Motor neuron (in vitro differentiated cells): ENCODE measurements at regions not wholly inside any gene's neighbourhood (a gene's known extent, or its start where the extent isn't known, plus 50 kb on each side); places are given as distances from the start of the nearest gene placed in this dataset.
A peak's percentile ranks its signal among the peaks of the same experiment; 100 is the strongest.

ENCODE experiments used
- ATAC-seq, 8 experiments: fragments of 200-7000 bp; cut with Tn5 transposase; replicated peaks in 6 of 8; 2 replicates each; pipeline ENCODE4 v1.8.0; 2021; ENCODE audit warnings: mild to moderate bottlenecking in 8 of 8, moderate library complexity in 8 of 8
- H3K27ac ChIP-seq, 2 donors: fragments of 250-450 bp; sonication (Bioruptor Pico); 2 replicates each; pipeline ENCODE4 v1.9.0; 2021; ENCODE audit warnings: antibody characterized with exemption in 2 of 2, mild to moderate bottlenecking in 2 of 2, moderate library complexity in 1 of 2
- H3K4me1 ChIP-seq, 2 donors: fragments of 250-450 bp; sonication (Bioruptor Pico); replicated peaks in 1 of 2; 2 replicates each; pipeline ENCODE4 v1.6.1; 2021; ENCODE audit warnings: antibody characterized with exemption in 2 of 2, mild to moderate bottlenecking in 2 of 2, moderate library complexity in 1 of 2
- H3K4me3 ChIP-seq, 5 donors: fragments of 250-450 bp; sonication (Bioruptor Pico); 2 replicates each; pipeline ENCODE4 v1.9.0; 2021; ENCODE audit warnings: antibody characterized with exemption in 5 of 5, mild to moderate bottlenecking in 5 of 5, moderate library complexity in 4 of 5
- WGBS, 10 experiments: fragments of 450-650 bp; shearing (Covaris generic); methylation state at CpG; one replicate each; pipeline ENCODE4 v1.0.0; 2022; 5-methylcytosine and 5-hydroxymethylcytosine counted together
- in situ Hi-C, 9 experiments: fragments of 400-800 bp; cut with MboI; loops; one replicate each; pipeline ENCODE4 v1.15.0; 2021; ENCODE audit warnings: low sequenced_read_pairs in 9 of 9, low pct_unique_long_range_greater_than_20kb in 2 of 9; ENCODE audit not compliant: unreplicated experiment in 9 of 9

DNA sequence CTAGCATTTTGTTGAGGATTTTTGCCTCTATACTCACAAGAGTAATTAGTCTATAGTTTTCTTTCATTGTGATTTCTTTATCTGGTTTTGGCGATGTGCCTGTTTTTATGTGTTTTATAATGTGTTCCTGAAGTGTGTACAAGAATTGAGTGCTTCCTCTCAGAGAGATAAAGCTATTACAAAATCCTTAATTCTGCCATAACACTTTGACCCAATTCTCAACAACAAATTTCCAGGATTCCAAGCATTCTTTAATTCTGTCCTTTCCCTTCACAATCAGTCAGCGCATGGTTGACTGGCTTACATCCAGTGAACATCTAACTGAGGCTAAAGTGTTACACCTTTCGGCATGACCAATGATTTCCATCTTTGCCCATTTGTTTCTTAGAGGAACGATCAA is 282.9 kb upstream of the MVB12B start:
- in situ Hi-C loops = no loop called here
- Histone ChIP-seq H3K4me1 (peaks cover 0 to 2% of the 10 kb centered on the region in 2 donors), H3K27ac (no peak overlapping the region), H3K4me3 (no peak overlapping the region)
- WGBS, 10 experiments = 61 to 100% (median 88%) methylated on average over 1 to 4 of the region's 4 CpGs
- ATAC-seq = no peak

DNA sequence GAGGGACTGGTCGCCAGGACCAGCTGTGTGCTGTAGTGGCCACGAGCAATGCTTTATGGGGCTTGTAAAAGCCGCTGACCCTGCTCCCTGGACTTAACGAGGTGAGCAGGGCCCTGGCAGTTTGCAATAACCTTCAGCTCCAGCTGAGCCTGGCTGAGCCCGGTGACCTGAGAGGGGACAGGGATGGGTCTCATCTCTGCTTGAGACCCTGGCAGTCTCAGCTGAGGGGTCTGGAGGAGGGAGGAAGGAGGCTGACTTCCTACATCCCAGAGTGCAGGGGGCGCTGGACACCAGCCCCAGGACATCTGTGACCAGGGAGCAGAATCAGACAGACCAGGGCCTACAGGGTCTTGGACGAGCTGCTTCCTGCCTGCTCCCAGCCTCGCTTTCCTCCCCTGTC is 277.5 kb upstream of the MVB12B start:
- Histone ChIP-seq H3K4me1 (peaks cover 18 to 25% of the 10 kb centered on the region in 2 donors), H3K27ac (peak overlapping the region; percentile 37 to 65), H3K4me3 (no peak overlapping the region)
- in situ Hi-C loops = no loop called here
- 20 to 100% (median 53%) methylated on average over 1 to 5 of the region's 8 CpGs; no CpG with 5 or more reads in 4 of the 10 experiments for WGBS, 10 experiments
- peak in 5 of 8 experiments; percentile 29 to 43 (median 36) for ATAC-seq

DNA sequence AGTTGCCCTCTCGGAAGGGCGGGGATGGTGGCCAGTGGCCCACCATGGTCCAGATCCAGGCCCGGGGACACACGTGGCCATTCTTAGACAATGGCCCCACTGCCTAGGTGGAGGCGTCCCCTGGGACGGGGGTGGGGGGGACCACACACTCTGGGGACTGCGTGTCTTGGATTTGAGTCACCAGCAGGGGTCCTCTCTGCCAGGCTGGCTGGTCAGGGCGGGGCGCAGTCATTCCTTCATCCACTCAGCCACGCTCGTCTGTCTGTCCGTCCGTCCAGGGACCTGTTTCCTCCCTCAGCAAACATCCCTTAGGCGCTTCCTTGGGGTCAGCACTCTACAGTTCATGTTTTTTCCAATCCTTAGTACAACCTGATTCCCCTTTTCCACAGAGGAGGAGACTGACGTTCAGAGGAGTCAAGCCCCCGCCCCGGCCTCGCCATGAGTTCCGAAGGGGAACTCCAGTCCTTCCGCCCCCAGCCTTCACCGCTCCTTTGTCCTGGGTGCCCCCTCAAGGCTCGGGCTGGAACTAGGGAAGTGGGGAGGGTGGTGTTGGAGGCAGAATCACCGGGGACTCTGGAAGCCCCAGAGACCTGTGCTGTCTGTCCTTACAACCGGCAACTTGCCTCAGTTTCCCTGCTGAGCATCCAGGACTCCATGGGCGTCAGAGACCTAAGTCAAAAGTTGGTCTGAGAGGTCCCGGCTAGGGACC is 276.6 kb upstream of the MVB12B start:
- Histone ChIP-seq H3K4me1 (peaks cover 18 to 25% of the 10 kb centered on the region in 2 donors), H3K4me3 (no peak overlapping the region), H3K27ac (peak overlapping the region in 1 of 2 donors; percentile 65)
- in situ Hi-C loops = no loop called here
- 60 to 100% (median 84%) methylated on average over 1 to 7 of the region's 26 CpGs; no CpG with 5 or more reads in 6 of the 10 experiments for WGBS, 10 experiments
- peak in 2 of 8 experiments; percentile 17 to 68 for ATAC-seq

DNA sequence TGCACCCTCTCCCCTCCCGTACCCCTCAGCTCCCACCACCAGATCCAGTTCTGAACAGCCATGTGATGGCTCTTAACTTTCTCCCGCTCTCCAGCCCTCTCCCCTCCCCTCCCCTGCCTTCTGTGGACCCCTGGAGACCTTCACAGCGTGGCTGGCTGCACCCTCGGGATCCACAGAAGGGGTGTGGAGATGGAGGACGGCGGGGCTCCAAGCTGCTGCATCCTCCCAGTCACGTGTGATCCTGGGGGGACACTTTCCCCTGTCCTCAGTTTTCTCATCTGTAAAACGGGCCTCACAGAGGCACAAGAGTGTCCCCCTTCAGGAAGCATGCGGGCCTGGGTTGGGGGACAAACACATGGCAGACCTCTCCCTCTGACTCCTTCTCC is 276.0 kb upstream of the MVB12B start:
- H3K4me1 ChIP-seq = peaks cover 18 to 25% of the 10 kb centered on the region in 2 donors
- no peak overlapping the region for H3K4me3 ChIP-seq
- WGBS, 10 experiments = 40 to 100% (median 58%) methylated on average over 1 to 4 of the region's 9 CpGs; no CpG with 5 or more reads in 6 of the 10 experiments
- ATAC-seq = no peak
- no peak overlapping the region for H3K27ac ChIP-seq
- in situ Hi-C loops = no loop called here

DNA sequence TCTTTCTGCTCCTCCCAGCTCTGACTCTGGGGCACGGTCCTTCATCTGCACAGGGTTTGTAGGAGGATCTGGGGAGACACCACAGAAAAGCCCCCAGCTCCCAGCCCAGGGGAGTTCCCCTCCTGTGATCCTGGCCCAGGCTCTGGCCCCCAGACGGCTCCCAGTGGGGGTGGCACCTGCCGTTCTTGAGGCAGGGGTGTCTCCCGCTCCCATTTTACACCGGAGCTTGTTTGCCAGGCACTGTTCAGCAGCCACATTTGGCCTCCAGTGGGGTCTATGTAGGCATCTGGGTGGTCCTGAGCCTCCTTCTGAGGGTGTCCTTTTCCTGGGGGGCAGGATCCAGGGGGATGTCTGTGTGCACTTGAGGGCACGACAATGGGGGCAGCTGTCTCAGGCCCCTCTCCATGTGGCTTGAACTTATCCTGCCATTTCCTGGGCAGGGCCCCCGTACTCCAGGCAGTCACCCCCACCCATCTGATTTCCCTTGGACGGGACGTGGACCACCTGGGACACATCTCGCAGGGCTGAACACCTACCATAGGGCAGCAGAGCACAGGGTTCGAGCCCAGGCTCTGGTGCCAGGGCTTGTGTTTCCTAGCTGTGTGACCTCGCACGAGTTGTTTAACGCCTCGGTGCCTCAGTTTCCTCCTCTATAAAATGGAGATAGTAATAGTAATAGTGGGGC is 275.0 kb upstream of the MVB12B start:
- ATAC-seq = no peak
- in situ Hi-C loops = no loop called here
- Histone ChIP-seq H3K4me1 (peaks cover 18 to 25% of the 10 kb centered on the region in 2 donors), H3K27ac (no peak overlapping the region), H3K4me3 (no peak overlapping the region)
- 20 to 79% (median 43%) methylated on average over 1 to 8 of the region's 15 CpGs; no CpG with 5 or more reads in 6 of the 10 experiments for WGBS, 10 experiments

DNA sequence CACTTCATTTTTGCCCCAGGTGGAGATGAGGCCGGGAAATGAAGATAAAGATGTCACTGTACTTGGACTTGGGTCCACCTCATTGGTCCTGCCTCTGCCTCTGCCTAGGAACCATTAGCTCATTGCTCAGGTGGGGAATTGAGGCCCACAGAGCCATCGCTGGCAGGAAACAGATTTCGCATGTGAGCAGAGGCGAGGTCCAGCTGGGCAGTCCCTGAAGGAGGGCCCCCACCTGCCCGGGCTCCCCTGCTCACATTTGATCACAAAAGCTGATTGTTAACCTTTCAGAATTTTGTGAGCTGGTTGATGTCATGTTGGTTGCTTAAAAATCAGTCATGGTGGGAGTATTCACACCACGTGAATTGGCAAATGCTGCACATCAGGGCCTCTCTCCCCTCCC is 273.8 kb upstream of the MVB12B start:
- ATAC-seq = no peak
- in situ Hi-C loops = no loop called here
- WGBS, 10 experiments = 20 to 89% (median 65%) methylated on average over 1 to 5 of the region's 6 CpGs; no CpG with 5 or more reads in 4 of the 10 experiments

DNA sequence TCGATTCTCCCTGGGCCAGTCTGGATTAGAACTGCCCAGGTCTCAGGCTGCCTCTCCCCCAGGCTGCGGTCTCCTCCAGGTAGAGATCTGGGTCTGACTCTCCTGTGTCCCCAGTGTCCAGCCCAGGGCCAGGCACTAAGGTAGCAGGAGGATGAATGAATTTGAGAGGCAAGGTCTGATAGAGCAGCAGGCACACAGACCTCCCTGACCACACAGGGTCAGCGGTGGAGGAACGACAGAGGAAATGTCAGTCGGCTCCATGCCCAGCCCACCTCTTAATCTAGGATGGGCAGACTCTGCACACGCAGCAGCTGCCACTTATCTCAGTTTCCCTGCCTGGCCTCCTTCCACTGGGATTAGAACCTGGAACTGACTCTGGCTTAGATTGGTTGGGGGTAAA is 272.7 kb upstream of the MVB12B start:
- no peak for ATAC-seq
- 28 to 93% (median 80%) methylated on average over 1 to 3 of the region's 6 CpGs; no CpG with 5 or more reads in 5 of the 10 experiments for WGBS, 10 experiments
- in situ Hi-C loops = no loop called here
- Histone ChIP-seq H3K27ac (no peak overlapping the region), H3K4me3 (no peak overlapping the region), H3K4me1 (peaks cover 30 to 40% of the 10 kb centered on the region in 2 donors)

More for the DNA sequence above, 273.8 kb upstream of the MVB12B start:
- Histone ChIP-seq H3K4me1 (peaks cover 27 to 31% of the 10 kb centered on the region in 2 donors), H3K27ac (peak overlapping the region; percentile 43 to 51), H3K4me3 (no peak overlapping the region)

DNA sequence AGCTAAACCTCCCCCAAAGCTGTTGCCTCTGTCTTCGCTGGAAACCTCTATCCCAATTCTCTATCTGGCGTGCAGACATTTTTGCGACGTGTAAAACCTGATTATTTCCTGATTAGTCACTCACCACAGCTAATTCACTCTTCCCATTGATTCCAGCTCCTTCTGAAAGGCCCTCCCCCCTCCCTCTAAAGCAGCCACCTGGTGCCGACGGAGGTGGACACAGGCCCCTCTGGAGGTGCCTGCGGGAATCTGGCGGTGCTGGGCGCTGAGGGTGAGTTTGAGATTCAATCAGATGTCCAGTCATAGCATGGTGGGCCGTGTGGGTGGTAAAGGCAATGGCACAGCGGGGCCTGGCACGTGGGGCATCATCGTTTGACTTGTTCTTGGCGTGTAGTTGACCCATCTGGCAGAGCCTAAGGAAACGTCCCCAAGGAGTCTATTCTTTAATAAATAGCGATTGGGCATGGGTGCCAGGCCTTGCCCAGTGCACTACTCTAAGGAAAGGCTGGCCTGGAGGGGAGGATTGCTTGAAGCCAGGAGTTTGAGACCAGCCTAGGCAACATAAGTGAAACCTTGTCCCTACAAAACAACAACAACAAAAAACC is 271.1 kb upstream of the MVB12B start:
- in situ Hi-C loops = no loop called here
- Histone ChIP-seq H3K27ac (peak overlapping the region in 1 of 2 donors; percentile 36), H3K4me1 (peaks cover 41 to 45% of the 10 kb centered on the region in 2 donors), H3K4me3 (no peak overlapping the region)
- 33 to 100% (median 87%) methylated on average over 1 to 9 of the region's 16 CpGs; no CpG with 5 or more reads in 5 of the 10 experiments for WGBS, 10 experiments
- no peak for ATAC-seq

DNA sequence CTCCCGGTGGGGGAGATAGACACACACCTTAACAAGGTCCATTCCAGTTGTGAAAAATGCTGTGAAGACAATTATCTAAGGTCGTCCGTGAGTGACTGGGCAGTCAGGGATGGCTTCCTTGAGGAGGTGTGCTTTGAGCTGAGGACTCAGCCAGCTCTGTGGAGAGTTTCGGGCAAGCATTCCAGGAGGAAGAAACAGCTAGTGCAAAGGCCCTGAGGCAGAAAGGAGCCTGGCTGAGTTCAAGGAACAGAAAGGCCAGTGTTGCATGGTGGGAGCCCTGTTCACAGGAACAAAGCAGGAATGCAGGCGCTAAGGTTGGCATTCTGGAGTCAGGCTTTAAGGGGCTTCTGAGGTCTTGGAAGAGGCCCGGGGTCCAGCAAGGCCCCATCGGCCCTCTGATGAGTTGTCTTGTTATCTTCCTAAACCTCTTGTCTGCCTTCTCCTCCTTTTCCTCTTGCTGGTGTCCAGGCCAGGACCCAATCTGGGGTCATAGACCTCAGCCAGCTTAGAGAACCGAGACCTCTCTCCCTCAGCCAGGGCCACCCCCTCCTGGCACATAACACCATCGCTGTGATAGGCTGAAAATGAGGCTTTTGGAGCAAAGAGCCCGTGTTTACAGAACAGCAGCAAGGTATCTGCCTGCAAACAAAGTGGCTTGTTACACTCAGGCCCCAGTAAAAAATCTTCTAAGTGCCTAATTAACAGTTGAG is 270.2 kb upstream of the MVB12B start:
- WGBS, 10 experiments = 40 to 100% (median 82%) methylated on average over 1 to 7 of the region's 10 CpGs
- H3K4me3 ChIP-seq = no peak overlapping the region
- H3K27ac ChIP-seq = peak overlapping the region in 1 of 2 donors; percentile 35
- H3K4me1 ChIP-seq = peaks cover 50 to 55% of the 10 kb centered on the region in 2 donors
- ATAC-seq = no peak
- in situ Hi-C loops = no loop called here

DNA sequence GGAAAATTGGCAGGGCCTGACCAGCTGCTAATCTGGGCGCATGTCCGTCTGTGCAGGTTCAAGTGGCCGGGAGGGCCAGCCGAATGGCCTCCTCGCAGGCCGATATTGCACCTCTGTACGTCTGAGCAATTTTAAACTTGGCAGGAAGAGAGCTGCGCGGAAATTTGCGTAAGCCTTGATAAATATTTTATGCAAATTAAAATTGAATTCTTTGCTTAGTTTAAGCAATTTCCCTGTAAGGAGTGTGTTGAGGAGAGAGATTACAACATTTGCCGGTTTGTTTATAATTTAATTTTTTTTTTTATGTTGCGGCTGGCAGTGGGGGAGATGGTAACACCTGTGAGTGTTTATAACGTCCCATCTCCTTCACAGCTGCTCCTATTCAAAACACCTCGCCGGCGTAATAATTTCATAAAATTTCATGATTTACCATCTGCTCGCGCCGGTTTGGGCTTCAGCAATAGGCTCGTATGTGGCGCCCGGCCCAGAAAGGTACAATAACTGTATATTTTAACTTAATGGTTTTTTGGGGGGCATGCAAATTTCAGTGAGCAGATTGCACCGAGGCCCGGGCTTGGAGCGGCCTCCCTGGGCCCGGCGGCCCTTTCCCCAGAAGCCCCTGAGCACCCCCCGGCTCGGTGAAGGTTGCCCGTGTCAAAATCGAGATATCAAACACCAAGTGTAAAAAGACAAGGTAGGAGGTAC is 269.4 kb upstream of the MVB12B start:
- in situ Hi-C loops = no loop called here
- peak in 1 of 8 experiments; percentile 82 for ATAC-seq
- Histone ChIP-seq H3K4me3 (no peak overlapping the region), H3K4me1 (peaks cover 52 to 60% of the 10 kb centered on the region in 2 donors), H3K27ac (peak overlapping the region; percentile 7 to 64)
- 31 to 92% (median 79%) methylated on average over 3 to 22 of the region's 31 CpGs; no CpG with 5 or more reads in 1 of the 10 experiments for WGBS, 10 experiments

DNA sequence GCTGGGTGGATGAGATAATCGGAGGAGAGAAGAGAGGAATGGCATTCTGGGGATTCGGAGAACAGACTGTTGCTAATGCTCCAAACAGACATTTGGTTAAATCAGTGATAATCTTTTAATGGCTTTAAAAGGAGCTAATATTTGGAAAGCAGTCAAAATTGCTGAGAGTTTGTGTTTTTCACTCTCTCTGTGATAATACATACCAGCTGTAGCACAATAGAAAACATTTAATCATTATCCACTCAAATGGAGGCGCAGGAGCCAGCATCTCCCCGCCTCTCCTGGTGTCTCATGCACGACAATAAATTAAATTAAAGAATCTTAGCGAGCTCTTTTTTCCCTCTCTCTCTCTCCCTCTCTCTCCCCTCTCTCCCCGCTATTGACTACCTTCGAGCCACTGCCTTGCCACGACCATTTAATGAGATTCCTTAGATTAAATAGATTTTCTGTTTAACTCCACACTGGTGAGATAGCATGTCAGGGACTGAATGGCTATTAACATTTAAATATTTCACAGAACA is 268.6 kb upstream of the MVB12B start:
- in situ Hi-C loops = no loop called here
- 0 to 50% (median 14%) methylated on average over 1 to 9 of the region's 9 CpGs; no CpG with 5 or more reads in 1 of the 10 experiments for WGBS, 10 experiments

DNA sequence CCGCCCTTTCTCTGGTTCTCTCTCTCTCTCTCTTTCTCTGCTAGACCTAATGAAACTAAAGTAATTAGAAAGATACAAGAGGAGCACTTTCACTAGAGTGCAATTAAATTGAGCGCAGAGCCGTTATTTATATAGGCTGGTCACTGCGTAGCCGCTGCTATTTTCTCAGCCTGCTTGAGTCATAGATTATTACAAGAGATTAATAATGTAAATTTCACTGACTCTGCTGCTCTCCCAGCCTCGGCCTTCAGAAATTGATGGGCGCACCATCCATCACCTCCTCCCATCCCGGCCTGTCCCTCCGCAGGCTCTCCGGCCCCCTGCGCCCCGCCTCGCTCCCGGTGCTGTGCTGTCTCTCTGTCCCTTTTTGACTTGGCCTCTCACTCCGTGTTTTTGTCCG is 268.0 kb upstream of the MVB12B start:
- ATAC-seq = peak in 5 of 8 experiments; percentile 79 to 84 (median 80)
- in situ Hi-C loops = no loop called here
- H3K4me3 ChIP-seq = peak overlapping the region in 2 of 5 donors; percentile 5 to 10
- H3K27ac ChIP-seq = peak overlapping the region; percentile 76 to 81
- peaks cover 45 to 49% of the 10 kb centered on the region in 2 donors for H3K4me1 ChIP-seq
- WGBS, 10 experiments = 24 to 93% (median 60%) methylated on average over 1 to 11 of the region's 16 CpGs; no CpG with 5 or more reads in 1 of the 10 experiments

More for the DNA sequence above, 268.6 kb upstream of the MVB12B start:
- peak in 6 of 8 experiments; percentile 15 to 84 (median 78) for ATAC-seq
- Histone ChIP-seq H3K4me1 (peaks cover 45 to 53% of the 10 kb centered on the region in 2 donors), H3K27ac (peak overlapping the region; percentile 76 to 81), H3K4me3 (peak overlapping the region in 2 of 5 donors; percentile 5 to 10)
